ENCODE measurements at regions not wholly inside any gene's neighbourhood (a gene's known extent, or its start where the extent isn't known, plus 50 kb on each side); places are given as distances from the start of the nearest gene placed in this dataset.
"Not testable (repeated sequence)": the region's sequence is repeated elsewhere in the genome, so short reads cannot be mapped to it uniquely, and the experiment has no call there.

DNA sequence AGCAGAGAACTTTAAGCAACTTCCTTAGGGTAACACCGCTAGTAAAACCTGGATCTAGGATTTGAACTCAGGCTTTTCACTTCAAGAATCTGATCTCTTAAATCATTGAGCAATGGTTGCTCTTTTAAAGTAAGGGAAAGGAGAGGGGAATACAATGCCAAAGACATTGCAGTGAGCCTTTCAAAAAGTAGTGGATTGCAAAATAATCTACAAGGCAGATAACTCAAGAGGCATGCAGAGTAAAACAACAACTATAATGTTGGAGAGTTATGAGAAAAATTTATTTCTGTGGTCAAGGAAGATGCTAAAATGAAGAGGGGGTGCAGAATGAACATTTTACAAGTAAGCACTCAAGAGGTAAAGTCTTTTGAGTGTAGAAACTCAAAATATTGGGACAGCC lies 432.6 kb downstream of the C12orf50 start:
- Histone ChIP-seq H3K4me3 (ENCODE audit: low read depth, low read length) (no peak overlapping the region), H3K27me3 (ENCODE audit: control insufficient read depth, insufficient read depth, low read length) (no peaks in the 10 kb centered on the region), H3K36me3 (ENCODE audit: control insufficient read depth, insufficient read depth, low read length) (no peaks in the 10 kb centered on the region)
- TF ChIP-seq, protein P1, sequence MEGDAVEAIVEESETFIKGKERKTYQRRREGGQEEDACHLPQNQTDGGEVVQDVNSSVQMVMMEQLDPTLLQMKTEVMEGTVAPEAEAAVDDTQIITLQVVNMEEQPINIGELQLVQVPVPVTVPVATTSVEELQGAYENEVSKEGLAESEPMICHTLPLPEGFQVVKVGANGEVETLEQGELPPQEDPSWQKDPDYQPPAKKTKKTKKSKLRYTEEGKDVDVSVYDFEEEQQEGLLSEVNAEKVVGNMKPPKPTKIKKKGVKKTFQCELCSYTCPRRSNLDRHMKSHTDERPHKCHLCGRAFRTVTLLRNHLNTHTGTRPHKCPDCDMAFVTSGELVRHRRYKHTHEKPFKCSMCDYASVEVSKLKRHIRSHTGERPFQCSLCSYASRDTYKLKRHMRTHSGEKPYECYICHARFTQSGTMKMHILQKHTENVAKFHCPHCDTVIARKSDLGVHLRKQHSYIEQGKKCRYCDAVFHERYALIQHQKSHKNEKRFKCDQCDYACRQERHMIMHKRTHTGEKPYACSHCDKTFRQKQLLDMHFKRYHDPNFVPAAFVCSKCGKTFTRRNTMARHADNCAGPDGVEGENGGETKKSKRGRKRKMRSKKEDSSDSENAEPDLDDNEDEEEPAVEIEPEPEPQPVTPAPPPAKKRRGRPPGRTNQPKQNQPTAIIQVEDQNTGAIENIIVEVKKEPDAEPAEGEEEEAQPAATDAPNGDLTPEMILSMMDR (IDR thresholded peaks at IDR 0.05; ENCODE audit: insufficient read depth, low read length, poor library complexity, severe bottlenecking) = no peak
- DNase-seq (ENCODE audit: low read depth) = no peak

GRCh38 chr12:87596134-87596533 lies 433.1 kb downstream of the C12orf50 start:
- Histone ChIP-seq H3K27me3 (ENCODE audit: control insufficient read depth, insufficient read depth, low read length) (no peaks in the 10 kb centered on the region), H3K4me3 (ENCODE audit: low read depth, low read length) (no peak overlapping the region), H3K36me3 (ENCODE audit: control insufficient read depth, insufficient read depth, low read length) (no peaks in the 10 kb centered on the region)
- no peak for DNase-seq (ENCODE audit: low read depth)
- TF ChIP-seq, protein P1 (IDR thresholded peaks at IDR 0.05; ENCODE audit: insufficient read depth, low read length, poor library complexity, severe bottlenecking) = no peak

DNA sequence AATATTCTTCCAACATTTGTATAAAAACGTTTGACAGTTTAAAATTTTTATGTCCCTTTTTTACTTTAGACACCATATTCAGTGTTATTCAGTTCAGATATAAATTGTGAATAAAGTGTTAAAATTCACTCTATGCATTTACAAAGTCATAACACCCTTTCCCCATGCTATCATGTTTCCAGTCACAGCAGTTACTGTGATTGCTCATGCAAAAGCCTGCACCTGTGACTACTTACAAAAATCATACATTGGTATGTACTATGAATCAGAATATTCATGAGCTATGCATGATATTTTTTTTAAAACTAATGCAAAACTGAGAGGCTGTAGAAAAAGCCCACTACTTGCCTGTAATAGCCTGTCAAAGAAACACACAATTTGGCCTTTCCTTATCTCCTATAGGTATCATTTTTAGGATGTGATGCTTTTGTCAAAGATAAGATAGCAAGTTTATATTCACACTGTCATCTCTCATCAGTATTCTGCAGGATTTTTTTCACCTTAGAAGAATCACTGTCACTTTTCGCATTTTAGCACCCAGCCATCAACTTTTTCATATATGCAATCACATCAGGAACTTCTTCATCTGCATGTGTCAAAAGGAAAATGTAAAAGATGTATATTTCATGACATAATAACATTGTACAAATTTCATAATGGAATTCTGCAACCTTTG lies 443.2 kb downstream of the C12orf50 start:
- H3K36me3 ChIP-seq (ENCODE audit: control insufficient read depth, insufficient read depth, low read length) = no peaks in the 10 kb centered on the region
- TF ChIP-seq, protein P1 (IDR thresholded peaks at IDR 0.05; ENCODE audit: insufficient read depth, low read length, poor library complexity, severe bottlenecking) = no peak
- no peak for DNase-seq (ENCODE audit: low read depth)
- no peak overlapping the region for H3K4me3 ChIP-seq (ENCODE audit: low read depth, low read length)
- H3K27me3 ChIP-seq (ENCODE audit: control insufficient read depth, insufficient read depth, low read length) = no peaks in the 10 kb centered on the region

DNA sequence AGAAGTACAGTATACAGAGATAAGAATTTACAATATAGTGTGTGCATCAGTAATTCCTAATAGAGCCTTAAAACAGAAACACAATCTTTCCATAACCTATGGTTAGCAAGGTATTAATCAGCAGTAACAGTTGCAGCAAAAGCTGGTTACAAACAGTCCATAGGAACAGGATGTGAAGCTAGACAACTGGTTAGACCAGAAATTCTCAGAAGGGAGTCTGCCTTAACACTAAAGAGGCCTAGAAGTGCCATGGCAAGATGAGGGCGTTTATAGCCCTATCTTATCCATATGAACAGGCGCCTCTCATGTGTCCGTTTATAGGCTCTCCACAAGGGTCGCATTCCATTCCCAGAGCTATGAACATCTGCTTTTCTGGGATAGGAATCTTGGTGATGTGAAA lies 450.1 kb downstream of the C12orf50 start:
- not testable (repeated sequence) for H3K27me3 ChIP-seq (ENCODE audit: control insufficient read depth, insufficient read depth, low read length); DNase-seq (ENCODE audit: low read depth); H3K36me3 ChIP-seq (ENCODE audit: control insufficient read depth, insufficient read depth, low read length); H3K4me3 ChIP-seq (ENCODE audit: low read depth, low read length)

DNA sequence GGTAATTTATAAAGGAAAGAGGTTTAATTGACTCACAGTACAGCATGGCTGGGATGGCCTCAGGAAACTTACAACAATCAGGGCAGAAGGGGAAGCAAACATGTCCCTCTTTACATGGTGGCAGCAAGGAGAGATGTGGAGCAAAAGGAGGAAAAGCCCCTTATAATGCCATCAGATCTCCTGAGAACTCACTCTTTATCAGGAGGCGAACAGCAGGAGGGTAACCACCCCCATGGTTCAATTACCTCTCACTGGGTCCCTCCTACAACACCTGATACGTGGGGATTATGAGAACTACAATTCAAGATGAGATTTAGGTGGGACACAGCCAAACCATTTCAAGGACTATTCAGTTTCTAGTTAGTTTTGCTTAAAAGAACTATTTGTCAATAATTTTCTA lies 453.3 kb downstream of the C12orf50 start:
- H3K27me3 ChIP-seq (ENCODE audit: control insufficient read depth, insufficient read depth, low read length) = no peaks in the 10 kb centered on the region
- H3K4me3 ChIP-seq (ENCODE audit: low read depth, low read length) = no peak overlapping the region
- H3K36me3 ChIP-seq (ENCODE audit: control insufficient read depth, insufficient read depth, low read length) = no peaks in the 10 kb centered on the region
- no peak for DNase-seq (ENCODE audit: low read depth)
- TF ChIP-seq, protein P1 (IDR thresholded peaks at IDR 0.05; ENCODE audit: insufficient read depth, low read length, poor library complexity, severe bottlenecking) = no peak

GRCh38 chr12:87566918-87567317 lies 462.3 kb downstream of the C12orf50 start:
- not testable (repeated sequence) for DNase-seq (ENCODE audit: low read depth); H3K27me3 ChIP-seq (ENCODE audit: control insufficient read depth, insufficient read depth, low read length); H3K4me3 ChIP-seq (ENCODE audit: low read depth, low read length); H3K36me3 ChIP-seq (ENCODE audit: control insufficient read depth, insufficient read depth, low read length)

- TF ChIP-seq, protein P1 (IDR thresholded peaks at IDR 0.05; ENCODE audit: insufficient read depth, low read length, poor library complexity, severe bottlenecking) = no peak
- no peak for DNase-seq (ENCODE audit: low read depth)
- Histone ChIP-seq H3K27me3 (ENCODE audit: control insufficient read depth, insufficient read depth, low read length) (no peaks in the 10 kb centered on the region), H3K36me3 (ENCODE audit: control insufficient read depth, insufficient read depth, low read length) (no peaks in the 10 kb centered on the region), H3K4me3 (ENCODE audit: low read depth, low read length) (no peak overlapping the region)
Measured at GRCh38 chr12:87556985-87557384, 472.2 kb downstream of the C12orf50 start.

DNA sequence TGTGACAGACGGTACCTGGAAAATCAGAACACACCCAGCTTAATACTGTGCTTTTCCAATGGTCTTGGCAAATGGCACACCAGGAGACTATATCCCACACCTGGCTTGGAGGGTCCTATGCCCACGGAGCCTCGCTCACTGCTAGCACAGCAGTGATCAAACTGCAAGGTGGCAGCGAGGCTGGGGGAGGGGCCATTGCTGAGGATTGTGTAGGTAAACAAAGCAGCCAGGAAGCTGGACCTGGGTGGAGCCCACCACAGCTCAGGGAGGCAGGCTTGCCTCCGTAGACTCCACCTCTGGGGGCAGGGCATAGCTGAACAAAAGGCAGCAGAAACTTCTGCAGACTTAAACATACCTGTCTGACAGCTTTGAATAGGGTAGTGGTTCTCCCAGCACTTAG lies 498.0 kb downstream of the C12orf50 start:
- DNase-seq (ENCODE audit: low read depth); H3K27me3 ChIP-seq (ENCODE audit: control insufficient read depth, insufficient read depth, low read length); H3K4me3 ChIP-seq (ENCODE audit: low read depth, low read length); H3K36me3 ChIP-seq (ENCODE audit: control insufficient read depth, insufficient read depth, low read length): not testable (repeated sequence)
